NK-92 treated with Interleukin-12 subunit alpha and Interleukin-12 subunit beta, amount 100 ng/mL, for 24 hours (cell line): ENCODE measurements at regions not wholly inside any gene's neighbourhood (a gene's known extent, or its start where the extent isn't known, plus 50 kb on each side); places are given as distances from the start of the nearest gene placed in this dataset.
"Not testable (repeated sequence)": the region's sequence is repeated elsewhere in the genome, so short reads cannot be mapped to it uniquely, and the experiment has no call there.

Source experiments
- DNase-seq: peaks from one replicate; lab custom pipeline; 2025; lab: John Stamatoyannopoulos, UW

DNA sequence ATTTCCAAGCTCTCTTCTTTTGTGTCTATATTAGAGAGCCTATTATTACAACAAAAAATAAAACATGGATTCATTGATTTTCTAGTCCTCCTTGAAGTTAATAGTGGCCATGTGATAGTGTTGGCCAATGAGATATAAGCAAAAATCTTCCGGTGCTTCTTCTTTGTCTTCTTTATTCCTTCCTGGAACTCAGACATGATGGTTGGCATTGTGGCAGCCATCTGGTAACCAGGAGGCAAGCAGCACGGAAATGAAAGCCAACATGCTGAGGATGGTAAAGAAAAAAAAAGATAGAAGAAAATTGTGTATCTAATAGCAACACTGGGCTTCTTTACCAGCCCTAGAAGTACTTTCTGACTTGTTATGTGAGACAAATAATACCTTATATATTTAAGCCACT is 50.8 kb upstream of the SEL1L start:
- no peak for DNase-seq

- DNase-seq, result no peak
Measured at GRCh38 chr14:81589381-81590065, 55.9 kb upstream of the SEL1L start.

DNA sequence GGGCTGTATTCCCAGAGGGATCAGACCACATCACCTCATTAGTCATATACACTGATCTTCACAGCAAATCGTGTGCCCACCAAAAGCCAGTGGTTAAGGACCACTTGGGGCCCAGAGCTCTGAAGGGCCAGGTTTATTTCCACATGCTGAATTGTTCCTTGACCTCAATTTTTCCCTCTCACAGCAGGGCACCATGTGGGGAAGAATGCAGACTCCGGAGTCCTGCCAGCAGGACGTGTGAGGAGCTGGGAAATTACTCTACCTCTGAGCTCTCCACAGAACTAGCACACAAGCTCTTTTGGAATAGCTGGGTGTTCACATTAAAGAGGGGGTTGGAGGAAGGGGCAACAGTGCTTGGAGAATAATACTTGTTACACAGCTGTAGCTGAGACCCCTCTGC is 57.6 kb upstream of the SEL1L start:
- no peak for DNase-seq

DNA sequence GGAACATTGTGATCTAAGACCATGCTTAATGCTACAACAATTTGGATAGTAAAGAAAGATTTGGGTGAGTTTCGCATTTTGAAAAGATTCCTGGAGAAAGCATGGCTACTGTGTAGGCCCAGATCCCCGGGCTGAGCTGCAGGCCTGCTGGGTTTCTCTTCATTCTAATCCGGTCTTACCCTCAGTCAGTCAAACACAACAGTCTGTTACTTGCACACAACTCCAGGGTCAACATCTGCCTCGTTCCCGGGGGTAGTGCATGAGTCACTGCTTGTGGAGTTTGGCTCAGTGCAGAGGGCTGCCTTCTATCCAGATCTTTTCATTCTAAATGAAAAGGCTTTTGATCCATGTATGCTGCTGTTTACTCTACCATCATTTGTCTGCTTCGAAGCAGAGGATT is 60.4 kb upstream of the SEL1L start:
- no peak for DNase-seq

GRCh38 chr14:81605660-81606059 is 72.0 kb upstream of the SEL1L start:
- DNase-seq, result no peak

DNA sequence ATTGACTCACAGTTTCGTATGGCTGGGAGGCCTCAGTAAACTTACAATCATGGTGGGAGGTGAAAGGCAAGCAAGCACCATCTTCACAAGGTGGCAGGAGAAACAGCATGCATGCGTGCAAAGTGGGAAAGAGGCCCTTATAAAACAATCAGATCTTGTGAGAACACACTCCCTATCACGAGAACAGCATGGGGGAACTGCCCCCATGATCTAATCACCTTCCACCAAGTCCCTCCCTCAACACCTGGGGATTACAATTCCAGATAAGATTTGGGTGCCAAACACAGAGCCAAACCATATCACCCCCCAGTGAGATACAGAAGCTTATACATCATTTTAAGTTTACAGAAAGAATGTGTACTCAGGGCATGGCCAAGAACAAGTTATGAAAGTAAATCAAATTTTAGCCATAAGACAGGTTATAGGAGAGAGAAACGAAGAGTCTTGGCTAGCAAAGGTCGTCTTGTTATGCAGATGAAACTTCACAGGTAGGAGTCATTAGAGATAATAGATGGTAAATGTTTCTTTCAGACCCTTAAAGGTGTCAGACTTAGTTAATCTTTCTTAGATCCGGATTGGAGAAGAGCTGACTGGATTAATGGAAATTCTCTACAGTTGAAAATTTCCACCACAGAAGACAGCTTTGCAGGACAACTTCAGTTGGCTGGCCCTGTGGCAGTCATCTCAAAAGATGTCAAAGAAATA is 79.8 kb upstream of the SEL1L start:
- no peak for DNase-seq

DNA sequence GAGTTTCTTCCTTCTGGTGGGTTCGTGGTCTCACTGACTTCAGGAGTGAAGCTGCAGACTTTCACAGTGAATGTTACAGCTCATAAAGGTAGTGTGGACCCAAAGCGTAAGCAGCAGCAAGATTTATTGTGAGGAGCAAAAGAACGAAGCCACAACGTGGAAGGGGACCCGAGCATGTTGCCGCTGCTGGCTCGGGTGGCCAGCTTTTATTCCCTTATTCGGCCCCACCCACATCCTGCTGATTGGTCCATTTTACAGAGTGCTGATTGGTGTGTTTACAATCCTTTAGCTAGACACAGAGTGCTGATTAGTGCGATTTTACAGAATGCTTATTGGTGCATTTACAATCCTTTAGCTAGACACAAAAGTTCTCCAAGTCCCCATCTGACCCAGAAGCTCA is 80.6 kb upstream of the SEL1L start:
- not testable (repeated sequence) for DNase-seq

DNA sequence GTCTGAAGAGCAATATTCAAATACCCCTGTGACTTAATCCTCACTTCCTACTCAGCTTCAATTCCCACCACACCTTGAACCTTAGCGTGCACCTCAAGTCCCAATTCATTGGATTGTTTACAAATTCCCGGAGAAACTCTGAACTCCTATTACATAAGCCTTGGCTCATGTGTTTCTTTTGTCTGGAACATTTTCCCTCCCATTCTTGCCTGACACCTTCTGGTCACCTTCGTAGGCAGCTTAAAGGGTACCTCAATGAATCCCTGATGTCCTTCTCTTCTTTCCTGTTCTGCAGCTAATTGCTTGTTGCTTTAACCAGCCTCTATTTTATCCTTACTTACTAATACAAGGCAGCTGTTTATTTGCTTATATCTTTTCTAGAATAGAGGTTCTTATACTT is 85.0 kb upstream of the SEL1L start:
- DNase-seq, result no peak

- DNase-seq, result no peak
Measured at GRCh38 chr14:81619816-81620215, 86.2 kb upstream of the SEL1L start.

GRCh38 chr14:81623771-81624396 is 90.2 kb upstream of the SEL1L start:
- DNase-seq, result not testable (repeated sequence)

DNA sequence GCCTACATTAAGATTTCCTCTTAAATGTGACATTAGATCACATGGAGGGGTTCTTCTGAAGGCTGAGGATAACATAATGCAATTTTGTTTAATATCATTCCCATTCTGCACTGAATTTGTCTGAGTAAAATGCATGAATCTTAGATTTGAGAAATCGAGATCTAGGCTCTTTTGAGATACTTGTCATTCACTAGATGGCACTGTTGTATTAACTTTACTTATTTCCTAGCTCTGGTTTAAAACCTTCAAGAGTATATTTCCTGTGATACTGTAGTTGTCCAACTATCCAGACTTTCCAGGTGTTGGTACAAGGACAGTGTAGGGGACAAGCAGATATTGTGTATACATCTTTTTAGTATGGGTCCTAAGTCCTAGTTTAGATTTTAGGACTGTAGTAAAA is 91.7 kb upstream of the SEL1L start:
- DNase-seq, result no peak

- no peak for DNase-seq
Measured at GRCh38 chr14:81632157-81632556, 98.5 kb upstream of the SEL1L start.

DNA sequence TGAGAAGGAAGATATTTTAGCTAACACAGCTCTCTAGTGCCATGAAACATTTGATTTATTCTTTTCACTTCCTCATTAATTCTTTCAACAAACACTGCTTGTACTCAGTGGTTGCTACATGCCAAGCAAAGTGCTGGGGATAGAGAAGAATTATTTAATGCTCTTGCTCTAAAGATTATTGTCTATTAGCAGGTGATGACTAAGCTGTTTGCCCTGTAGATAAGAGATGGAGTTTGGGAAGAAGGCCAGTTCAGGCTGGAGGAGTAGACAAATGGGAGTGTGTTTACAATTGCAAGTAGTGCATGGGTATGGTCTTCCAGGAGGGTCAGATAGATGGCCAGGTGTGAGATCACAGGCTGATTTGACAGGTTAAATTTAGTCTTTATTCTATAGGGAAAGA is 99.8 kb upstream of the SEL1L start:
- no peak for DNase-seq

DNA sequence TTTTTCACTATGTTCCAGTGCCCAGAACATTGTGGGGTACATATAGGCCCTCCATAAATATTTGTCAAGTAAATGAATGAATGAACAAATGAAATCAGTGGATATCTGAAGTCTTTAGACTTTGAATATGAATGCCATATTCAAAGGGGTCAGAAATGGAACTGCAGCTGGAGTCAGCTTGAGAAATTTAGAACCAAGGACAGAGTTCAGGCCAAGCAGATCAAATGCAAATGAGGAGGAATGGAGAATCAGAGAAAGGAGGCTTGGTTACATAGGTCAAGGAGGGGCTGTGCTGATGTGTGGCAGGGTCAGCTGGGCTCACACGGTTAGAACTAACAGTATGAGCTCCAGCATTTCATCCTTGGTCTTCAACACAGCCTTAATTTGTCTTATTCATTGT is 104.0 kb upstream of the SEL1L start:
- no peak for DNase-seq

DNA sequence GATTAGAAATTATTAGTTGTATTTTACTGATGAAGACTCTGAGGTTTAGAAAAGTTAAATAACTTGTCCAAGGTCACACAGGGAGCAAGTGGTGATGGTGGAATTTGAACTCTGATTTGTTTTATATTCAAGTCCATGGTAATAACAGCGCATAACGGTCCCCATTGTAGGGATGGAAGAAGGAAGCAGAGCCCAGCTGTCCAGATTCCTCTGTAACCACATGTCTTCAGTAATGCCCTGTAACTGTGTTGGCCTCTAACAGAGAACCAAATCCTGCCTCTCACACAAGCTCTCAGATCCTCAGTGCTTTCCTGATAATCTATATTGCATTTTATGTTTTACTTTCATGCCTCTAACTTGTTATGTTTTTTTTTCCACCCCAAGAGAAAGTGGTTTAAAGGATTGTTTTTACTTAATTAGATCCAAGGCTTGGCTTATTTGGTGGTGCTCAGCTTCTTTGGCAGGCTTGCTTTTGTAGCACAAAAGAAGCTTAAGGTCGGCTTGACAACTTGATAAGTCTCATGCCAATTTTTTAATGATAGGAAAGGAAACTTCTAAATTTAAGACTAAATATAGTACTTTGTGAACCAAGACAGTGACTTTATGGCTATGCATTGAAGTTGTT is 105.1 kb upstream of the SEL1L start:
- no peak for DNase-seq

GRCh38 chr14:81653626-81654025 is 120.0 kb upstream of the SEL1L start:
- no peak for DNase-seq

DNA sequence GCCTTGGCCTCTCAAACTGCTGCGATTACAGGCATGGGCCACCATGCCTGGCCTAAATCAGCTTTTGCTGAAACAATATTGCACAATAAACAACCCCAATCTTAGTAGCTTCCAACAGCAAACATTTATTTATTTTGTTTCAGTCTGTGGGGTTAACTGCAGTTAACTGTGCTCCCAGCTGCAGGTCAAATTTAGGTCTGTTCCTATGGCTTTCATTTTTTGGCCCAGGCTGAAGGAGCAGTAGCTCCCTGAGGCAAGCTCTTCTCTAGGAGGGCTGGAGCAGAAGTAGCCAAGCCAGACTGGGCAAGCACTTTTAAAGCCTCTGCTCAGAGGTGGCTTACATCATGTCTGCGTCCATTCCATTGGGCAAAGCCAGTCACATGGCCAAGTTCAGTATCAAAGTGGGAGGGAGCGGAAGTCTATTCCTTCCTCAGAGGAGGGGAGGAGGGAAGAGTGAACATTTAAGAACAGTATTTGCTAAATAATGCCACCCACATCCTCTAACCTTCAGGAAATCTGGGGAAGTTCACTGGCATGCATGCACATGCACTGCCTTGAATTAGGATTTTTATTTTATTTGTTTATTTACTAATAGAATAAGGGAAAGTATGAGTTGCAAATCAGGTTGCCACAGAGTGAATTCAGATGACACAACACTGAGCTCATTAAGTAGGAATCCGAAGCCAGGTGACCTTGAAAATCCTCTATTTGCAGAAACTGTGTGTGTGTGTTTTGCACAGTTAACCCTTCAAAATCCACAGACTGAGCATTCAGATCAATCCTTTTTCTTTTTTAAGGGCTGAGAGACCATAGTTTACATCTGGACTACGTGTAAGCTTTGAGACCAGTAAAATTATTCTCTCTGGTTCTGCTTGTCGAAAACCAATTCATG is 122.0 kb upstream of the SEL1L start:
- no peak for DNase-seq

- DNase-seq, result no peak
Measured at GRCh38 chr14:81656811-81657210, 123.2 kb upstream of the SEL1L start.

GRCh38 chr14:81662066-81662465 is 128.4 kb upstream of the SEL1L start:
- no peak for DNase-seq

GRCh38 chr14:81662570-81663197 is 129.0 kb upstream of the SEL1L start:
- DNase-seq, result no peak

GRCh38 chr14:81668626-81669274 is 135.1 kb upstream of the SEL1L start:
- DNase-seq, result no peak
